GM19023 (cell line): ENCODE measurements at regions not wholly inside any gene's neighbourhood (a gene's known extent, or its start where the extent isn't known, plus 50 kb on each side); places are given as distances from the start of the nearest gene placed in this dataset.

ENCODE experiments used
- ATAC-seq: cut with Tn5 transposase; IDR thresholded peaks from one replicate; pipeline ENCODE4 v1.9.1; 2021; ENCODE audit warnings: mild to moderate bottlenecking, moderate library complexity; ENCODE audit not compliant: unreplicated experiment

DNA sequence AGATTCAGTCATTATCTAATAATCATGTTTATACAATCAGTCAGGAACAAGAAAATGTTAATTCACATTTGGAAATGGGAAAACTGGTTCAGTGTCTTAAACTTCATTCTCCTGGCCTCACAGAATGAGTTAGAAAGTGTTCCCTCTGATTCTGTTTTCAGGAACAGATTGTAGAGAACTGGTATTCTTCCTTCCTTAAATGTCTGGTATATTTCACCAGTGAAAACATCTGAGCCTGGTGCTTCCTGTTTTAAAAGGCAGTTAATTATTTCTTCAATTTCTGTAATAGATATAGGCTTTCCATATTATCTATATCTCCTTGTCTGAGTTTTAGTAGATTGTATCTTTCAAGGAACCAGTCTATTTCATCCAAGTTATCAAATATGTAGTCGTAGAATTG lies 97.1 kb upstream of the TMEM168 start:
- no peak for ATAC-seq

DNA sequence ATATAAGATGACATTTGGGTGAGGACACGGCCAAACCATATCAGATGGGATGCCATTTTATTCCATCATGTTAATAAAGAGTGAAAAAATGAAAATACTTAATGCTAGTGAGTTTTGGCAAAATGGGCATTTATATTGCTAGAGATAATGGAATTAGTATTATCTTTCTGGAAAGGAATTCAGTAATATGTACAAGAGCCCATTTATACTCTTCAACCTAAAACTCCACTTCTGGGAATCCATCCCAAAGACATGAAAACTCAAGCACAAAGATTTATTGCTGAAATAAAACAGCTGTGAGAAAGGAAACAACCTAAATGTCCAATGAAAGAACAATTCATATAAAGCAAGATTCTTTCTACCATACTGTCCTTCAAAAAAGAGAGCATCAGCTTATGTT lies 96.0 kb upstream of the TMEM168 start:
- ATAC-seq, result no peak

DNA sequence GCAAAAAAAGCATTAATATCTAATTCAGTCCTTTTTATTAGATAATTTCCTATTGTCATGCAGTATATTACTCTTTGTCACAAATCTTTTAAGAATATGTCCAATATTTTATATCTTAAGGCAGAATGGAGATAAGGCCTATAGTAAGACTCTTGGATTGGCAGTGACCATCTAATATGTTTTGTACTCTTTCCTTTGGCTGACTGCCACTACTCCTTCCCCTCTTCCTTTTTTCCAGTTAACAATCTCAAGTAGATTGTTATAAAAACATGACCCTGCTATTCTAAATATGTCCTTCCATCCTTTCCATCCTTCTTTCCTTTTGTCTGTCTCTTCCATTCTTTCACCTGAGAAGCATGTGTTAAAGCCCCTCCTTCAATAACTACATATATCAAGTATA lies 92.8 kb upstream of the TMEM168 start:
- no peak for ATAC-seq

DNA sequence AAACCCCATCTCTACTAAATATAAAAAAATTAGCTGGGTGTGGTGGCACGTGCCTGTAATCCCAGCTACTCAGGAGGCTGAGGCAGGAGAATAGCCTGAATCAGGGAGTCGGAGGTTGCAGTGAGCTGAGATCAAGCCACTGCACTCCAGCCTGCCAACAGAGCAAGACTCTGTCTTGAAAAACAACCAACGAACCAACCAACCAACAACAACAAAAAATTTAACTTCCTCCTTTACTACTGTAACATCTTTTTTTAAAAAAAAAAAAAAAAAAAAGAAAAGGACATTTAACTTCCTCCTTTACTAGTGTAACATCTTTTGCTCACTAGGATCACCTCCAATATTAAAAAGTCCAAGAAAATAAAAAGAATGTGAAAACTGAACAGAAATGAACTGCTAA lies 92.3 kb upstream of the TMEM168 start:
- no peak for ATAC-seq

DNA sequence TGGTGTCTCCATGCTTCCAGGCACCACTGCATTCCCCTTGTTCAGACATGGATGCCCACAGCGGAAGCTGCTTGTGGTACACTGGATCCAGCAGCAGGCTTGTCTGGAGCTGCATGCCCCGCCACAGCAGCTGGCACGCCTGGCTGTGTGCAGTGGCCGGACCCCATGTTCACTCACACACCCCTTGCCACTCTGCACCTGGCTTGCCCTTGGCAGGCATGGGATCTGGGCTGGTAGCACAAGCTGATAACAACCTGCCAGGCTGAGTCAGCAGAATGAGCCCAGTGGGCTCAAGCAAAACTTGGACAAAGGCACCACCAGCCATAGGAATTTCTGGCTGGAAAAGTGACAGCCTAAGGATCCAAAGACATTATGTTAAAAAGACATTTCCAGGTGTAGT lies 91.8 kb upstream of the TMEM168 start:
- ATAC-seq, result no peak

DNA sequence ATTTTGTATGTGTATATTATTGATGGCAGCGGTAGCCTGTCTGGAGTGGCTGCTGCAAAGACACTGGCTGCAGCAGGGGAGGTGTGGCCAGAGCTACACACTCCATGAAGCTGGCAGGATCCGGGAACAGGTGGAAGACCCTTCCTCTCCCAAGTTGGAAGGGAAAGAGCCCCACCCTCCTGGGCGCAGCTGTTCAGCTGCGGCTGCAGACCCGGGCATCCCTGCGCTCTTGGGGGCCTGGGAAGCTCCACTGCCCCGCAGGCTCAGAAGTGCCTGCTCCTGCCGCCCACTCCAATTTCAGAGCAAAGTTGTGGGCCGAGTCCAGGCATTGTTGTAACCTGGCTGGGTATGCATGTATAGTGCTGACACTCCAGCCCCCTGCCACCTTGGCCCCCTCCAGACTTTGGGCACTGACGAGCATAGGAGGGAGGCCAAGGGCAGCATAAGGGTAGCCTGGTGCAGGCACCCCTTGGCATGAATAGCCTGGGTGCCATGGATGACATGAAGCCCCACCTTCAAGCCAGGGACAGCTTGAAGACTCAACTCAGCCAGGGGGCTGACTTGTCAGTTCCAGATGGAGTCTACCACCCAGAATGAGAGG lies 90.7 kb upstream of the TMEM168 start:
- no peak for ATAC-seq

DNA sequence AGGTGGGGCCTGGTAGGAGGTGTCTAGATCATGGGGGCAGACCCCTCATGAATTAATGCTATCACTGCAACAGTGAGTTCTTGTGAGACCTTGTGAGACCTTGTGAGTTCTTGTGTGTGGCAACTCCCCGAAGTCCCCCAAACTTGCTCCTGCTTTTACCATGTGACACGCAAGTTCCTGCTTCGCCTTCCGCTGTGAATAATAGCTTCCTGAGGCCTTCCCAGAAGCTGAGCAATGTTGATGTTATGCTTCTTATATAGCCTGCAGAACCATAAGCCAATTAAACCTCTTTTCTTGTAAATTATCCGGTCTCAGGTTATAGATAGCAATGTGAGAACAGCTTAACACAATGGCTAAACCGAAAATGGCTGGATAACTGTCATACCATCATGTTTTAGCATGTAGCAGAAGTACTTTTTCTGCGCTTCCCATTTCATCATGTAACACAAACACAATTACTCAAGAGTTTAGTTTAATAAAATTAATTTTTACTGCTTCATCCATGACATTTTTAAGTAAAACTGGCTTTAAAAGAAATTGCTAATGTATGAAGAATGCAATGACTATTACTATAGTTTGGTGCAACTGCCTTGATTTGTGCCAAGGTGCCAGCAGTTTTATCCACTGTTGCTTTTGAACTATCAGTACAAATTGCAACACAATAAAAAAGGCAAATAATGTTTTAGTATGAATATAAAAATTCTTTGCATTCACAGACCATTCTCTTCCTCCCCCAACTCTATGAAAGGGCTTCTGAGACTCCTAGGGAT lies 87.7 kb upstream of the TMEM168 start:
- ATAC-seq, result no peak

DNA sequence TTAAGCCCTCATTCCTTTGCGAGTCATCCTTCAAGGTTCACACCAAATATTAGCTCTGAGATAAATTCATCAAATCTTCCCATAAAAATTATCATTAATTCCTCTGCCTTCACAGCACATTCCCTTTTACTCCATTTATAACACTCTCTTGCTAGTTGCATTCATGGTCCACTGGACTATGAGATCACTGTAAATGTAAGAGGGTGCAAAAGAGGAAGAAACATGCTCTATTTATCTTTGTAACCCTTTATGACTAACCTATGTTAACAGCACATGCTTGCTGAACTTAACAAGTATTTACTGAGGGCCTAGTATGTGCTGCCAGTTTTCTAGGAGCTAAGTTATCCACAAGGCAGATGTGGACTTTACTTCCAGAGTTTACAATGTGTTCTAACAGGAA lies 86.7 kb upstream of the TMEM168 start:
- ATAC-seq, result no peak

DNA sequence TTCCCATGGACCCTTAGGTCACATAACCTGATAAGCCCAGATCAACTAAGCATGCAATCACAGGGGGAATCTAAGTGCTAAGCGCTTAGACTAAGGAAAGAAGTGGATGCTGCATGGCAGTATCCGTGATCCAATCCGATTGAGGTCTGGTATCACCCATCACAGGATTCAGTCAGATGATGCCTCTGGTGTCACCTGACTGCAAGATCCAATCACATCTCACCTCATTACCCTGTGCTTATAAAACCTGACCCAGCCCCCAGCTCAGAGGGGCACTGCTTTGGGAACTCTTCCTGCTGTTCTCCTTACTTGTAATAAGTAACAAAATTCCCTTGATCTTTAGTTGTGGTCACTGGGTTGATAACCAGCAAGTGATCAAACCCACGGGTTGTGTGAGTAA lies 84.7 kb upstream of the TMEM168 start:
- ATAC-seq, result no peak

DNA sequence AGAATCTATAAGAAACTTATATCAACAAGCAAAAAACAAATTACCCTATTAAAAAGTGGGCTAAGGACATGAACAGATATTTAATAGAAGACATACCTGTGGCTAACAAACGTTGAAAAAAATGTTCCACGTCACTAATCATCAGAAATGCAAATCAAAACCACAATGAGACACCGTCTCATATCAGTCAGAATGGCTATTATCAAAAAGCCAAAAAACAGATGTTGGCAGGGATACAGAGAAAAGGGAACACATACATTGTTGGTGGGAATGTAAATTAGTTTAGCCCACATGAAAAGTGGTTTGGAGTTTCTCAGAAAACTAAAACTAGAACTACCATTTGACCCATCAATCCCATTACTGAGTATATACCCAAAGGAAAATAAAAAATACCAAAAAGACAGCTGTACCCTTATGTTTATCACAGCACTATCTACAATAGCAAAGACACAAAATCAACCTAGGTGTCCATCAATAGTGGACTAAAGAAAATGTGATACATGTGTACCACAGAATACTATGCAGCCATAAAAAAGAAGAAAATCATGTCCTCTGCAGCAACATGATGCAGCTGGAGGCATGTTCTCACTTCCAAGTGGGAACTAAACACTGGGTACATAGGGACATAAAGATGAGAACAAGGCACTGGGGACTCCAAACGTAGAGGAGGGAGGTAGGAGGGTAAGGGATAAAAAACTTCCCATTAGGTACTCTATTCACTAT lies 83.8 kb upstream of the TMEM168 start:
- ATAC-seq, result no peak

DNA sequence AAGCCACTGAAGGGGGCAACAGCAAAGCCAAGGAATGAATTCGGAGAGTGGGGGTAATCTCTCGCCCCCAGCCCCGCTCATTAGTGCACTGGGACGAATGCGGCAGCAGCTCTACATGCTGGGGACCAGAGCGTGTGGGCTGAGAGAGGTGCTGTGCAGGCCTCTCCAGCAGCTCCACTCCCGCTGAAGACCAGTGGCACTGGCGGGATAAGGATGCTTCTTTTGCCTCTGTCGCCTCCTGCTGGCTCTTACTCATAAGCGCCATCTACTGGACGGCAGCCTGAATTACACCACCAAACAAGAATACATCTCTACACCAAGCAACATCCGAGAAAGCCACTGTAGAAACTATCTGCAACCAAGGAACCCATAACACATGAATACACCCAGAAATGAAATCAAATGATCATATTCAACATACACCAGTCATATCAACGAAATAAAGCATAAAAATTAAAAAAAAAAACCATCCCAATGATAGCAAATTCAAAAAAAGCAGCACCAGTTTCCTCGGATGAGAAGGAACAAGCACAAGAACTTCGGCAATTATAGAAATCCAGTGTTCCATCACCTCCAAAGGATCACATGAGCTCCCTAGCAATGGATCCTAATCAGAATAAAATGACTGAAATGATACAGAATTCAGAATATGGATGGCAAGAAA lies 79.0 kb upstream of the TMEM168 start:
- ATAC-seq, result no peak

DNA sequence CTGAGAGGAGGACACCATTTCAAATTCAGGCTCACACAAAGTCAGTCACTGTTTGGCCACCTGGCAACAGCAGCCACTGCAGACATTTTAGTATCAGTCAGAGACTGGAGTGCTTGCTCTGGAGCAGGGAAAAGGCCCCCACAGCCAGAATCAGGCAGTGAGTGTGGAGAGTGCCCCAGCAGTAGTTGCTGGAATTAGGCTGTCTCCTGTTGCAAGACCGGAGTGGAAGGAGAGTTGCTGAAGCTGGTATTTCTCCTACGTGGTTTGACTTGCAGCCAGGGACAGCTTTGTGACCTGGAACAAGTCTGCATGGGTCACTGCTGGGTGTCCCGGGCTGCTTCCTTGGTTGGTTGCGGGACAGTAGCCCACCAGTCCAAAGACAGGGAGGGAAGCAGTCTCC lies 78.4 kb upstream of the TMEM168 start:
- no peak for ATAC-seq

DNA sequence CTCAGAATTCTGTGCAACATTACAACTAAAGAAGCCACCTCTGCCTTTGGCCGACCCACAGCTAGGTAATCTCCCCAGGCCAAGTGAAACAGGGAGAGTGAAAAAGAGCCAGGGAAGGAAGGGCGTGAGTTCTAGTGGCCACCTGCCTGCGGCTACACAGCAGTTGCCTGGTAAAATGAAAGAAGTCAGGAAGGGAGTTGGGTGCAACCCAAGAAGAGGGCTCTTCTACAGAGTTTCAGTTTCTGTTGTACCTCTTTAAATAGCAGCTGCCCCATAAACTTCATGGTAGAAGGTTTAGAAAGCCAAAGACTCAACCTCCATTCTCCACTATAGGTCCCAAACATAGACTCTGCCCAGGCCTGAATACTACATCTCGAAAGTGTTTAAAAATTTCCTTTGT lies 76.2 kb upstream of the TMEM168 start:
- ATAC-seq, result peak; percentile 98

DNA sequence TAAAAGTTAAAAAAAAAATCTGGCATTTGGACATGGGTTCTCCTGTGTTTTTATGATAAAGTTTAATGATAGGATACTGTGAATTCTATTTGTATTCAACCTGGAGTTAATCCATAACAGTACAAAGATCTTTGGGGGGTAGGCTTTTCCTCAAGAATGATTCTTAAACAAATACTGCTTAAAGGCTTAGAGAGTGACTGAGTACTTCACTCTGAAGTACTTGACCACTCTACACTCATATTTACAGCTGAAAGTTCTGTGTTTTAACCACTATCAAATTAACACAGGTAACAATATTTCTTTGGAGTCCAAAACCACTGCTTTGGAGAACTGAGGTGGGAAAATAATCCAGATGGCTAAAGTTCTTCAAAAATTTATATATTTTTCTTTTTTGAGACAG lies 74.2 kb upstream of the TMEM168 start:
- ATAC-seq, result no peak

DNA sequence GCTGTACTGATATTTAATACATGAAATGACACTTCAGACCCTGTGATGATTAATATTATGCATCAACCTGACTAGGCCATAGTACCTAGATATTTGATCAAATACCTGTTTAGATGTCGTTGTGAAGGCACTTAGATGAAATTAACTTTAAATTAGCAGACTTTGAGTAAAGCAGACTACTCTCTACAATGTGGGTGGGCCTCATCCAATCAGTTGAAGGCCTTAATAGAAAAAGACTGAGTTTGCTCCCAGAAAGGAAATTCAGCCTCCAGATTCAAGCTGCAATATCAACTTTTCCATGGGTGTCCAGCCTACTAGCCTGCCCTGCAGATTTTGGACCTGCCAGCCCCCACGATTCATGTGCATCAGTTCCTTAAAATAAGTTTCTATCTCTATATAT lies 68.6 kb upstream of the TMEM168 start:
- ATAC-seq, result no peak

DNA sequence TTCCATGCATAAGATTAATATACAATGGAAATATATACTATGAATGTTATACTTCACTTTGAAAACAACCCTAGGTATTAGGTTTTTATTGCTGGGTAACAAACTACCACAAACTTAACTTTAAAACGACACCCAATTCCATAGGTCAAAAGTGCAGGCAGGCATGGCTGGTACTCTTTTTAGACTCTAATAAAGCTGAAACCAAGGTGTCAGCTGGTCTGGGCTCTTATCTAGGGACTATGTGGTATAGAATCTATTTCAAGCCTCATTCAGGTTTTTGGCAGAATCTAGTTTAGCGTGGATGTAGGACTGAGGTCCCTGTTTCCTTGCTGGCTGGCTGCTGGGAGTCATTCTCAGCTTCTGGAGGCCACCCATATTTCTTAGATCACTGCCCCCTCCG lies 65.0 kb upstream of the TMEM168 start:
- no peak for ATAC-seq

DNA sequence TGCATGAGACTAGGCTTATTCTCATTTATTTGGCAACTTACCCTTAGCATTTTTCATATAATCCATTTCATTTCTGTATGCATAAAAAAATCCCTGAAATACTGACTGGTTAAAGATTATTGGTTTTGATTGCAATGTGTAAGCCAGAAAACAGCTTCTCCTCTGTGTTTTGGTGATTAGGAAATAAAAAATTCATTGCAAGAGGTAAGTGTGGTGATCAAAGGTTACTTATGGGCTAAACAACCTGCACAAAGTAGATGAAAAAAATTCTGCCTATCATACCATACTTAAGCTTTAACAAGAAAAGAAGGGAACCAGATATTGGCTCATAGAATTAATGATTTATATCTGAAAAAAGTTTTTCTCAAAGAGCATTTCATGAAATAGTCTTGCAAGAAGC lies 64.0 kb upstream of the TMEM168 start:
- no peak for ATAC-seq

DNA sequence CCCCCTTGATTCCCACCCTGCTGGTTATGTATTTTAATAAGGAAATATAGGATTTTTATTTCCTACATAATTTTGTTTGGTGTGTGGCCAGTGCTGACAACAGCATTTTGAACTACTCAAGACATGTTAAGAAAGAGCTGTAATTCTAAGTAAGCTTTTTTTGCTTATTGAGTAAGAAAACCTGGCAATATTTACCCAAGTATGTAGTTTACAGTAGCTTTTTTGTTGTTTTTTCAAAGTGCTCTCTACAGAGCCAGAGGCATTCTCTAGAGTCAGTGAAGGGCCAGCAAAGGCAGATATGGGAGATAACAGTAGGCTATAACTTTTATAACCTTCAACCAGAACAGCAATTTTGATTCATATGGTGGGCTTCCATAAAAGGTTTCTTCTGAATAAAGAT lies 63.2 kb upstream of the TMEM168 start:
- ATAC-seq, result no peak

DNA sequence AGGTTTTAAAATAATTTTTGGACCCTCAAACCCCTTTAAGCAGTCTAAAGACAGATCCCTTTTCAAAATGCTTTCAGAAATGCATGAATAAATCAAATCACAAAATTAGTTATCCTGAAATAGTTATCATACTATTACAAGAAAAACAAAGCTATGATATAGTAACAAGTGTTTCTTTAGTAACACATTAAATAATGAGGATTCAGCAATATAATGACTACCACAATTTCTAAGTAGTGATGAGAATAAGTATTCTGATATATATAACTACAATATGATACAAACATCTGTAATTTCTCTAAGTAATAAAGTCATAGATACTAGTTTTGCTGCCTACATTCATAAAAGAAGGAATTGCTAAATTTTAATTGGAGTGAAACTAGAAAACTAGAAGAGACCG lies 53.0 kb upstream of the TMEM168 start:
- ATAC-seq, result no peak
